ENCODE measurements at regions not wholly inside any gene's neighbourhood (a gene's known extent, or its start where the extent isn't known, plus 50 kb on each side); places are given as distances from the start of the nearest gene placed in this dataset.

- H3K4me3 ChIP-seq (ENCODE audit: low read length in 2 of 2): no peak overlapping the region
- H3K27me3 ChIP-seq (ENCODE audit: control insufficient read depth in 2 of 2, insufficient read depth in 1 of 2, low read length in 1 of 2): no peaks in the 10 kb centered on the region
- H3K36me3 ChIP-seq (ENCODE audit: control insufficient read depth in 2 of 2, insufficient read depth in 2 of 2, low read length in 1 of 2): no peaks in the 10 kb centered on the region
- H3K4me1 ChIP-seq (ENCODE audit: control insufficient read depth in 2 of 2, insufficient read depth in 2 of 2, low read length in 2 of 2): no peaks in the 10 kb centered on the region
- 57% methylated on average over 3 of the region's 3 CpGs for WGBS
- DNase-seq (ENCODE audit: low read depth in 6 of 9, low spot score in 9 of 9): no peak
- no peak overlapping the region for H3K27ac ChIP-seq (ENCODE audit: low read depth in 1 of 2, low read length in 1 of 2)
- H3K9me3 ChIP-seq (ENCODE audit: control insufficient read depth in 2 of 2, insufficient read depth in 1 of 2, low read length in 1 of 2): no peaks in the 10 kb centered on the region
These were observed 470.0 kb upstream of the INTU start for GRCh38 chr4:127162741-127163140.

DNA sequence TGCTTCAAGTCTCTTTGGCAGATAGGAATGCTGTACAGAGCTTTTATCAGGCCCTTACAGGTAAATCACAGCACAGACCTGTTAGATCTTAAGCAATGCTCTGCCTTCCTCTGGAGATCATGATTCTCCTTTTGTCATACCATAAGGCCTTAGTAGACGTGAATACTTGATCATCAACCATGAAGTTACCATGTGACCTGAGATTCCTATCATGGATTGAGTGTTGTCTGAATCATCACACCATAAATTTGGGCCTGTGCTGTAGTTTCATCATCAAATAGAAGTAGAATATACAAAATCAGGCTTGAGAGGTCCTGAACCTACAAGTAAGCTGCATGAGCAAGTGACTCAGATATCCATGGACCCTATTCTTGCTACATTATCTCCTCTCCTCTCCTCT, 466.8 kb upstream of the INTU start:
- H3K4me3 ChIP-seq (ENCODE audit: low read length in 2 of 2): no peak overlapping the region
- H3K4me1 ChIP-seq (ENCODE audit: control insufficient read depth in 2 of 2, insufficient read depth in 2 of 2, low read length in 2 of 2): no peaks in the 10 kb centered on the region
- 88% methylated on average over 1 of the region's 1 CpG for WGBS
- H3K9me3 ChIP-seq (ENCODE audit: control insufficient read depth in 2 of 2, insufficient read depth in 1 of 2, low read length in 1 of 2): no peaks in the 10 kb centered on the region
- peak in 1 of 9 donors; percentile 0 for DNase-seq (ENCODE audit: low read depth in 6 of 9, low spot score in 9 of 9)
- H3K36me3 ChIP-seq (ENCODE audit: control insufficient read depth in 2 of 2, insufficient read depth in 2 of 2, low read length in 1 of 2): no peaks in the 10 kb centered on the region
- H3K27me3 ChIP-seq (ENCODE audit: control insufficient read depth in 2 of 2, insufficient read depth in 1 of 2, low read length in 1 of 2): no peaks in the 10 kb centered on the region
- no peak overlapping the region for H3K27ac ChIP-seq (ENCODE audit: low read depth in 1 of 2, low read length in 1 of 2)

- 97% methylated on average over 1 of the region's 1 CpG for WGBS
- H3K9me3 ChIP-seq (ENCODE audit: control insufficient read depth in 2 of 2, insufficient read depth in 1 of 2, low read length in 1 of 2): peaks cover 0 to 3% of the 10 kb centered on the region in 2 donors
- no peaks in the 10 kb centered on the region for H3K36me3 ChIP-seq (ENCODE audit: control insufficient read depth in 2 of 2, insufficient read depth in 2 of 2, low read length in 1 of 2)
- no peak overlapping the region for H3K4me3 ChIP-seq (ENCODE audit: low read length in 2 of 2)
- no peak for DNase-seq (ENCODE audit: low read depth in 6 of 9, low spot score in 9 of 9)
- no peaks in the 10 kb centered on the region for H3K4me1 ChIP-seq (ENCODE audit: control insufficient read depth in 2 of 2, insufficient read depth in 2 of 2, low read length in 2 of 2)
- no peak overlapping the region for H3K27ac ChIP-seq (ENCODE audit: low read depth in 1 of 2, low read length in 1 of 2)
- no peaks in the 10 kb centered on the region for H3K27me3 ChIP-seq (ENCODE audit: control insufficient read depth in 2 of 2, insufficient read depth in 1 of 2, low read length in 1 of 2)
These were observed 458.6 kb upstream of the INTU start for GRCh38 chr4:127174201-127174600.

DNA sequence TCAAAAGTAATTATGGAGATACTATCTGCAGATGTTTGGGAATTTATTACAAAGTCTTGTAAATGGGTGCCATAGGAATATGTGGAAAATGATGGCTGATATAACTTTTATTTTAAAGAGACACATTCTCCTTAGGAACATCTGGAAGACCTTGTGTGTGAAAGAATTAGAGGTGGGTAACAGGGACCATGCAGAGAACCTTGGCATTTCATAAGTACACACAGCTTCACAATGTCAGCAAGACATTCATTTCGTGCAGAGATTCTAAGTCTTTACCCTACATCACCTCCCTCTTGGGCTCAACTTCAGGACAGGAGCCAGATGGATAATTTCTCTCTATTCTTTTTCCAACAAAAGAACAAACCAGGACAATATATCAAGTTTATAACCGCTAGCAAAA, 458.1 kb upstream of the INTU start:
- no peaks in the 10 kb centered on the region for H3K4me1 ChIP-seq (ENCODE audit: control insufficient read depth in 2 of 2, insufficient read depth in 2 of 2, low read length in 2 of 2)
- WGBS: 84% methylated on average over 2 of the region's 2 CpGs
- H3K9me3 ChIP-seq (ENCODE audit: control insufficient read depth in 2 of 2, insufficient read depth in 1 of 2, low read length in 1 of 2): peaks cover 0 to 3% of the 10 kb centered on the region in 2 donors
- DNase-seq (ENCODE audit: low read depth in 6 of 9, low spot score in 9 of 9): no peak
- H3K27ac ChIP-seq (ENCODE audit: low read depth in 1 of 2, low read length in 1 of 2): no peak overlapping the region
- H3K4me3 ChIP-seq (ENCODE audit: low read length in 2 of 2): no peak overlapping the region
- H3K27me3 ChIP-seq (ENCODE audit: control insufficient read depth in 2 of 2, insufficient read depth in 1 of 2, low read length in 1 of 2): no peaks in the 10 kb centered on the region
- no peaks in the 10 kb centered on the region for H3K36me3 ChIP-seq (ENCODE audit: control insufficient read depth in 2 of 2, insufficient read depth in 2 of 2, low read length in 1 of 2)

DNA sequence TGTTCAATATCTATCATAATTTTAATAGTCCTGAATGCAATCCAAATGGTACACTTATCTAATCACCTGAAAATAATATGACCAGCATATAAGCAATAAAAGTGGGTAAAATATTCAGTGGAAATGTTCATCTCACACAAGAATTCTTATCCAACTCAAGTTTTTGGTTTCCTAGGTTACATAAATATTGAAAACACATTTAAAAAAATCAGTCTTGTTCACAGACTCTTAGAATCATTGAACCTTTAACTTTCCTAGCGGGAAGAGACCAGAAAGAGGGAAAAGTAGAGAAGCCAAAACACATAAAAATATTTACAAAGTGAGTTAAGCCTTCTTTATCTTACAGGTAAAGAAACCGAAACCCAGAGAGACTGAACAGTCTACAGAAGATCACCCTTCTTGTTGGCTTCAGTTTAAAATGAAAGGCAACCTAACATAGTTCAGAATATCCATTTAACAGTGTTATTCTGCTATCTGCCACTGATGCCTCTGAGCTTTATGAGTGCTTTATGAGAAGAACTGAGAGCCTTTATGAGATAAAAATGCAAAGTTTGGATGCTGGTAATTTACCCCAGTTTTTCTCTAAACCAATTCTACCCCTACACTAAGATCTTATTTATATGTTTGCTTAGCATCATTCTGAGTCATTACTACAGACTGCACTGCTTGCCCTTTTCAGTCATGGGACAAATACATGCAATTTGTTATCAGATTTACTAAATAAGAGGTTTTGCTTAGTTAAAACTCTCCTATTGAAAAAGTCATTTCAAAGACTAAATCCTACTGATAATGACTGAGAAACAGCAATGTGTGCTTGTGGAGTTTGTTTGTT, 453.3 kb upstream of the INTU start:
- 59% methylated on average over 2 of the region's 2 CpGs for WGBS
- Histone ChIP-seq H3K4me1 (ENCODE audit: control insufficient read depth in 2 of 2, insufficient read depth in 2 of 2, low read length in 2 of 2) (no peaks in the 10 kb centered on the region), H3K4me3 (ENCODE audit: low read length in 2 of 2) (no peak overlapping the region), H3K9me3 (ENCODE audit: control insufficient read depth in 2 of 2, insufficient read depth in 1 of 2, low read length in 1 of 2) (peaks cover 0 to 5% of the 10 kb centered on the region in 2 donors), H3K36me3 (ENCODE audit: control insufficient read depth in 2 of 2, insufficient read depth in 2 of 2, low read length in 1 of 2) (no peaks in the 10 kb centered on the region), H3K27ac (ENCODE audit: low read depth in 1 of 2, low read length in 1 of 2) (no peak overlapping the region), H3K27me3 (ENCODE audit: control insufficient read depth in 2 of 2, insufficient read depth in 1 of 2, low read length in 1 of 2) (no peaks in the 10 kb centered on the region)
- DNase-seq (ENCODE audit: low read depth in 6 of 9, low spot score in 9 of 9): no peak

DNA sequence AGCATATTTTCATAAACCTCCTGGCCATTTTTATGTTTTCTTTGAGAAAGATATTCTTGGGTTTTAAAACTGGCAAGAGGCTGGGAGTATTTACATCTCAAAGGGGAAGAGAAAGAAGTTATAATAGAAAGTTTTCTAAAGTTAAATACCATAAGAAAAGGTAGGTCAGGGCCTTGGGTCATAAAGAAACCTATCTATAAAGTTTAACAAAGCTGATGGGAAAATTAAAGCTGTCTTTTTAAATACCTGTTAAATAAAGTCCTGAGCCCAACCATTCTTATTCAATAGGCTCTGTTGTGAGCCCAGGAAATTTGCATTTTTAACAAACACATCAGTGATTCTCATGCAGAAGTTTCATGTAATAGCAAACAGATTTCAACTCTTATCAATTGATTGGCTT, 451.8 kb upstream of the INTU start:
- Histone ChIP-seq H3K36me3 (ENCODE audit: control insufficient read depth in 2 of 2, insufficient read depth in 2 of 2, low read length in 1 of 2) (no peaks in the 10 kb centered on the region), H3K27me3 (ENCODE audit: control insufficient read depth in 2 of 2, insufficient read depth in 1 of 2, low read length in 1 of 2) (no peaks in the 10 kb centered on the region), H3K9me3 (ENCODE audit: control insufficient read depth in 2 of 2, insufficient read depth in 1 of 2, low read length in 1 of 2) (peaks cover 0 to 8% of the 10 kb centered on the region in 2 donors), H3K4me1 (ENCODE audit: control insufficient read depth in 2 of 2, insufficient read depth in 2 of 2, low read length in 2 of 2) (no peaks in the 10 kb centered on the region), H3K27ac (ENCODE audit: low read depth in 1 of 2, low read length in 1 of 2) (no peak overlapping the region), H3K4me3 (ENCODE audit: low read length in 2 of 2) (no peak overlapping the region)
- no peak for DNase-seq (ENCODE audit: low read depth in 6 of 9, low spot score in 9 of 9)

- H3K36me3 ChIP-seq (ENCODE audit: control insufficient read depth in 2 of 2, insufficient read depth in 2 of 2, low read length in 1 of 2): no peaks in the 10 kb centered on the region
- DNase-seq (ENCODE audit: low read depth in 6 of 9, low spot score in 9 of 9): no peak
- H3K9me3 ChIP-seq (ENCODE audit: control insufficient read depth in 2 of 2, insufficient read depth in 1 of 2, low read length in 1 of 2): peaks cover 0 to 6% of the 10 kb centered on the region in 2 donors
- WGBS: 68% methylated on average over 1 of the region's 1 CpG
- H3K27me3 ChIP-seq (ENCODE audit: control insufficient read depth in 2 of 2, insufficient read depth in 1 of 2, low read length in 1 of 2): no peaks in the 10 kb centered on the region
- no peak overlapping the region for H3K4me3 ChIP-seq (ENCODE audit: low read length in 2 of 2)
- no peak overlapping the region for H3K27ac ChIP-seq (ENCODE audit: low read depth in 1 of 2, low read length in 1 of 2)
- no peaks in the 10 kb centered on the region for H3K4me1 ChIP-seq (ENCODE audit: control insufficient read depth in 2 of 2, insufficient read depth in 2 of 2, low read length in 2 of 2)
These were observed 450.1 kb upstream of the INTU start for GRCh38 chr4:127182687-127183086.

GRCh38 chr4:127188847-127189246, 443.9 kb upstream of the INTU start:
- peaks cover 0 to 6% of the 10 kb centered on the region in 2 donors for H3K9me3 ChIP-seq (ENCODE audit: control insufficient read depth in 2 of 2, insufficient read depth in 1 of 2, low read length in 1 of 2)
- no peaks in the 10 kb centered on the region for H3K36me3 ChIP-seq (ENCODE audit: control insufficient read depth in 2 of 2, insufficient read depth in 2 of 2, low read length in 1 of 2)
- H3K4me3 ChIP-seq (ENCODE audit: low read length in 2 of 2): no peak overlapping the region
- 86% methylated on average over 1 of the region's 1 CpG for whole genome bisulfite sequencing
- H3K4me1 ChIP-seq (ENCODE audit: control insufficient read depth in 2 of 2, insufficient read depth in 2 of 2, low read length in 2 of 2): no peaks in the 10 kb centered on the region
- no peak overlapping the region for H3K27ac ChIP-seq (ENCODE audit: low read depth in 1 of 2, low read length in 1 of 2)
- DNase-seq (ENCODE audit: low read depth in 6 of 9, low spot score in 9 of 9): no peak
- H3K27me3 ChIP-seq (ENCODE audit: control insufficient read depth in 2 of 2, insufficient read depth in 1 of 2, low read length in 1 of 2): no peaks in the 10 kb centered on the region

DNA sequence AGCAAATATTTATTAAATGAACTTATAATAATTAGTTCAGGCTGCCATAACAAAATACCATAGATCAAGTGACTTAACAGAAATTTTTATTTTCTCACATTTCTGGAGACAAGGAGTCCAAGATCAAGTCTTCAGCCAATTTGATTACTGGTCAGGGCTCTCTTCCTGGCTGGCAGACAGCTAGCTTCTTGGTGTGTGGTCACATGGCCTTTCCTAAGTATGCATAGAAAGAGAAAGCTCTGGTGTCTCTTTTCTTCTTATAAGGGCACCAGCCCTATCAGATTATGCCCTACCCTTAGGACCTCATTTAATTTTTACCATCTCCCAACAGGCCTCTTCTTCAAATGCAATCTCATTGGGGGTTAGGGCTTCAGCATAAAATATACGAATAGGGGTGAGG, 438.5 kb upstream of the INTU start:
- Histone ChIP-seq H3K4me1 (ENCODE audit: control insufficient read depth in 2 of 2, insufficient read depth in 2 of 2, low read length in 2 of 2) (no peaks in the 10 kb centered on the region), H3K27ac (ENCODE audit: low read depth in 1 of 2, low read length in 1 of 2) (no peak overlapping the region), H3K36me3 (ENCODE audit: control insufficient read depth in 2 of 2, insufficient read depth in 2 of 2, low read length in 1 of 2) (no peaks in the 10 kb centered on the region), H3K4me3 (ENCODE audit: low read length in 2 of 2) (no peak overlapping the region), H3K27me3 (ENCODE audit: control insufficient read depth in 2 of 2, insufficient read depth in 1 of 2, low read length in 1 of 2) (no peaks in the 10 kb centered on the region), H3K9me3 (ENCODE audit: control insufficient read depth in 2 of 2, insufficient read depth in 1 of 2, low read length in 1 of 2) (peaks cover 0 to 9% of the 10 kb centered on the region in 2 donors)
- WGBS: 92% methylated on average over 1 of the region's 1 CpG
- DNase-seq (ENCODE audit: low read depth in 6 of 9, low spot score in 9 of 9): no peak
